Stimulated activated naive CD8-positive, alpha-beta T cell treated with anti-CD3 and anti-CD28 coated beads, Interleukin-15, Interleukin-2, amounts not matched to agents 100 ng/mL and 50 ng/mL, for 24 hours (primary cell): ENCODE measurements at regions not wholly inside any gene's neighbourhood (a gene's known extent, or its start where the extent isn't known, plus 50 kb on each side); places are given as distances from the start of the nearest gene placed in this dataset.

ENCODE experiments used
- H3K27ac Mint-ChIP-seq: one replicate; pipeline ENCODE4 v1.8.0; 2021; ENCODE audit warnings: mild to moderate bottlenecking, mixed read lengths
- H3K27me3 Mint-ChIP-seq: one replicate; pipeline ENCODE4 v1.8.0; 2021; ENCODE audit warnings: mixed read lengths
- H3K36me3 Mint-ChIP-seq: one replicate; pipeline ENCODE4 v1.8.0; 2021; ENCODE audit warnings: low read depth, mixed read lengths
- H3K4me1 Mint-ChIP-seq: one replicate; pipeline ENCODE4 v1.8.0; 2021; ENCODE audit warnings: low read depth, mixed read lengths
- H3K4me3 Mint-ChIP-seq: one replicate; pipeline ENCODE4 v1.8.0; 2021; ENCODE audit warnings: mild to moderate bottlenecking, mixed read lengths
- H3K9me3 Mint-ChIP-seq: one replicate; pipeline ENCODE4 v1.8.0; 2021; ENCODE audit warnings: mixed read lengths

- Mint-ChIP-seq H3K4me3 (no peak overlapping the region), H3K27ac (no peak overlapping the region), H3K27me3 (peaks cover 4% of the 10 kb centered on the region), H3K36me3 (peaks cover 4% of the 10 kb centered on the region), H3K9me3 (no peaks in the 10 kb centered on the region), H3K4me1 (no peaks in the 10 kb centered on the region)
Measured at GRCh38 chr12:124617615-124618014, 50.2 kb upstream of the NCOR2 start.
